Mesenchymal stem cell (in vitro differentiated cells and primary cell): ENCODE measurements at regions not wholly inside any gene's neighbourhood (a gene's known extent, or its start where the extent isn't known, plus 50 kb on each side); places are given as distances from the start of the nearest gene placed in this dataset.

Source experiments
- DNase-seq: peaks from one replicate; pipeline ENCODE4 v3.0.0-alpha.2; 2013
- H2AFZ ChIP-seq: one replicate; pipeline ENCODE4 v1.6.1; 2013; ENCODE audit warnings: low read depth, mild to moderate bottlenecking, control low read depth, inconsistent platforms, low read length, moderate library complexity
- H2AK5ac ChIP-seq: 2 replicates; pipeline ENCODE4 v1.6.1; 2013; ENCODE audit warnings: low read length, moderate library complexity, mild to moderate bottlenecking, inconsistent platforms; ENCODE audit not compliant: severe bottlenecking
- H2BK120ac ChIP-seq: one replicate; pipeline ENCODE4 v1.6.1; 2013; ENCODE audit warnings: low read depth, mild to moderate bottlenecking, inconsistent platforms, low read length, moderate library complexity
- H2BK12ac ChIP-seq, 2 experiments: one replicate each; pipeline ENCODE4 v1.6.1; 2013; ENCODE audit warnings: inconsistent platforms in 2 of 2, low read length in 2 of 2, mild to moderate bottlenecking in 2 of 2, moderate library complexity in 2 of 2, control low read depth in 1 of 2
- H2BK15ac ChIP-seq: one replicate; pipeline ENCODE4 v1.6.1; 2013; ENCODE audit warnings: mild to moderate bottlenecking, low read depth, inconsistent platforms; ENCODE audit not compliant: poor library complexity, severe bottlenecking
- H2BK5ac ChIP-seq: 2 replicates; pipeline ENCODE4 v1.6.1; 2013; ENCODE audit warnings: low read depth, mild to moderate bottlenecking, low read length, control low read depth, inconsistent platforms; ENCODE audit not compliant: poor library complexity, severe bottlenecking
- H3K14ac ChIP-seq, 2 experiments: one replicate each; pipeline ENCODE4 v1.6.1; 2013; ENCODE audit warnings: inconsistent platforms in 2 of 2, low read length in 2 of 2, control low read depth in 1 of 2, mild to moderate bottlenecking in 1 of 2, moderate library complexity in 1 of 2
- H3K18ac ChIP-seq, 2 experiments: one replicate each; pipeline ENCODE4 v1.6.1; 2013; ENCODE audit warnings: inconsistent platforms in 2 of 2, low read length in 2 of 2, control low read depth in 1 of 2, low read depth in 1 of 2, mild to moderate bottlenecking in 1 of 2
- H3K23ac ChIP-seq, 2 experiments: one replicate each; pipeline ENCODE4 v1.6.1; 2013; ENCODE audit warnings: inconsistent platforms in 2 of 2, low read length in 2 of 2, mild to moderate bottlenecking in 2 of 2, moderate library complexity in 2 of 2, control low read depth in 1 of 2
- H3K27ac ChIP-seq: 2 replicates; pipeline ENCODE4 v1.5.1; 2013; ENCODE audit warnings: mild to moderate bottlenecking, moderate library complexity, low read length, control low read depth, inconsistent platforms; ENCODE audit not compliant: poor library complexity, severe bottlenecking
- H3K27me3 ChIP-seq, 2 experiments: 2 replicates each; pipeline versions ENCODE4 v1.6.1 to v1.7.0; 2013; ENCODE audit warnings: low read length in 2 of 2, mild to moderate bottlenecking in 2 of 2, moderate library complexity in 2 of 2, control low read depth in 1 of 2, inconsistent platforms in 1 of 2; ENCODE audit not compliant: control insufficient read depth in 1 of 2, insufficient read depth in 1 of 2
- H3K36me3 ChIP-seq, 2 experiments: 2 replicates each; pipeline versions ENCODE4 v1.6.1 to v1.7.0; 2013; ENCODE audit warnings: low read length in 2 of 2, control low read depth in 1 of 2, inconsistent platforms in 1 of 2, low read depth in 1 of 2, mild to moderate bottlenecking in 1 of 2; ENCODE audit not compliant: insufficient read depth in 2 of 2, control insufficient read depth in 1 of 2
- H3K4ac ChIP-seq, 2 experiments: one replicate each; pipeline ENCODE4 v1.6.1; 2013; ENCODE audit warnings: inconsistent platforms in 2 of 2, low read length in 2 of 2, mild to moderate bottlenecking in 2 of 2, moderate library complexity in 2 of 2, control low read depth in 1 of 2, low read depth in 1 of 2
- H3K4me1 ChIP-seq: 2 replicates; pipeline ENCODE4 v1.6.1; 2013; ENCODE audit warnings: low read depth, low read length, control low read depth; ENCODE audit not compliant: control insufficient read depth, insufficient read depth
- H3K4me2 ChIP-seq: 2 replicates; pipeline ENCODE4 v1.6.1; 2013; ENCODE audit warnings: low read length, mild to moderate bottlenecking, inconsistent platforms; ENCODE audit not compliant: poor library complexity, severe bottlenecking
- H3K4me3 ChIP-seq, 2 experiments: 2 replicates each; pipeline versions ENCODE4 v1.5.1 to v1.7.0; 2013; ENCODE audit warnings: low read length in 2 of 2, mild to moderate bottlenecking in 2 of 2, control low read depth in 1 of 2, low read depth in 1 of 2; ENCODE audit not compliant: insufficient read depth in 1 of 2
- H3K79me1 ChIP-seq: replicated peaks from 2 replicates; pipeline ENCODE4 v1.6.1; 2013; ENCODE audit warnings: mild to moderate bottlenecking, control low read depth, low read length, inconsistent platforms; ENCODE audit not compliant: poor library complexity, severe bottlenecking
- H3K9ac ChIP-seq: 2 replicates; pipeline ENCODE4 v1.7.0; 2013; ENCODE audit warnings: mild to moderate bottlenecking, low read length, moderate library complexity
- H3K9me3 ChIP-seq: 2 replicates; pipeline ENCODE4 v1.7.0; 2013; ENCODE audit warnings: mild to moderate bottlenecking, low read length; ENCODE audit not compliant: control insufficient read depth
- H4K8ac ChIP-seq: one replicate; pipeline ENCODE4 v1.6.1; 2013; ENCODE audit warnings: inconsistent platforms, mild to moderate bottlenecking, low read length, moderate library complexity
- H4K91ac ChIP-seq: one replicate; pipeline ENCODE4 v1.6.1; 2013; ENCODE audit warnings: mild to moderate bottlenecking, low read length, inconsistent platforms
- WGBS: methylation state at CpG from one replicate; pipeline ENCODE4 v1.1.7; 2013; ENCODE audit warnings: mixed read lengths; 5-methylcytosine and 5-hydroxymethylcytosine counted together

- Histone ChIP-seq H3K9me3 (no peaks in the 10 kb centered on the region), H2BK15ac (no peak overlapping the region), H3K27ac (no peak overlapping the region), H2BK120ac (no peak overlapping the region), H3K18ac (no peak overlapping the region), H4K8ac (no peak overlapping the region), H2AK5ac (no peak overlapping the region), H3K14ac (no peak overlapping the region), H3K4me2 (no peak overlapping the region), H3K23ac (no peak overlapping the region), H3K79me1 (no peaks in the 10 kb centered on the region), H3K36me3 (no peaks in the 10 kb centered on the region), H2BK5ac (no peak overlapping the region), H2BK12ac (no peak overlapping the region), H3K4me1 (peaks cover 9% of the 10 kb centered on the region), H2AFZ (no peak overlapping the region), H3K9ac (no peak overlapping the region), H3K4me3 (no peak overlapping the region), H4K91ac (no peak overlapping the region), H3K27me3 (no peaks in the 10 kb centered on the region), H3K4ac (no peak overlapping the region)
- DNase-seq = no peak
- 77% methylated on average over 6 of the region's 11 CpGs for WGBS
Measured at GRCh38 chr2:65583061-65583460, 150.7 kb upstream of the SPRED2 start.

- Histone ChIP-seq H3K79me1 (no peaks in the 10 kb centered on the region), H3K23ac (no peak overlapping the region), H3K27me3 (no peaks in the 10 kb centered on the region), H3K4me3 (no peak overlapping the region), H3K9me3 (no peaks in the 10 kb centered on the region), H2BK5ac (no peak overlapping the region), H4K91ac (no peak overlapping the region), H2BK12ac (no peak overlapping the region), H3K4me1 (peaks cover 9% of the 10 kb centered on the region), H3K4ac (no peak overlapping the region), H2AK5ac (no peak overlapping the region), H2AFZ (no peak overlapping the region), H3K18ac (no peak overlapping the region), H3K14ac (no peak overlapping the region), H2BK15ac (no peak overlapping the region), H3K36me3 (no peaks in the 10 kb centered on the region), H3K27ac (no peak overlapping the region), H3K9ac (no peak overlapping the region), H4K8ac (no peak overlapping the region), H2BK120ac (no peak overlapping the region), H3K4me2 (no peak overlapping the region)
- WGBS = 95% methylated on average over 5 of the region's 5 CpGs
- no peak for DNase-seq
Measured at GRCh38 chr2:65582364-65582763, 150.0 kb upstream of the SPRED2 start.

DNA sequence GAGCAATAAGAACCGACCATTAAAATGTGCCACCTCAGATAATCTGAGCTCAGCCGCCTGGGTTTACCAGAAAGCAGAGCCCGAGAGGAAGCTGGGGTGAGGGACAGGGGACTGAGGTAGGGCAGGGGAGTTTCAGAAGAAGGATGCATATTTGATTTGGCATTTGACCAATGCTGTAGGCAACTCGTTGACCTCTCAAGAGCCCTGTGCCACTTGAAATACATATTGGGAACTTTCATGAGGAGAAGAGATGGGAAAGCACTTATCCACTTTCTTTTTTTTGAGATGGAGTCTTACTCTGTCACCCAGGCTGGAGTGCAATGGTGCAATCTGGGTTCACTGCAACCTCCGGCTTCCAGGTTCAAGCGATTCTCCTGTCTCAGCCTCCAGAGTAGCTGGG is 148.4 kb upstream of the SPRED2 start:
- no peaks in the 10 kb centered on the region for H3K27me3 ChIP-seq
- no peak overlapping the region for H3K23ac ChIP-seq
- no peak overlapping the region for H3K18ac ChIP-seq
- no peak overlapping the region for H2BK120ac ChIP-seq
- H4K91ac ChIP-seq = no peak overlapping the region
- no peak overlapping the region for H3K14ac ChIP-seq
- H2BK12ac ChIP-seq = no peak overlapping the region
- no peak overlapping the region for H3K27ac ChIP-seq
- H3K79me1 ChIP-seq = no peaks in the 10 kb centered on the region
- H2AK5ac ChIP-seq = no peak overlapping the region
- no peak overlapping the region for H2BK15ac ChIP-seq
- no peak overlapping the region for H2BK5ac ChIP-seq
- WGBS = 72% methylated on average over 6 of the region's 6 CpGs
- no peak overlapping the region for H3K4me2 ChIP-seq
- DNase-seq = no peak
- no peak overlapping the region for H3K4ac ChIP-seq
- H3K4me3 ChIP-seq = no peak overlapping the region
- peaks cover 13% of the 10 kb centered on the region for H3K4me1 ChIP-seq
- H3K36me3 ChIP-seq = no peaks in the 10 kb centered on the region
- no peak overlapping the region for H2AFZ ChIP-seq
- H3K9ac ChIP-seq = no peak overlapping the region
- no peaks in the 10 kb centered on the region for H3K9me3 ChIP-seq
- no peak overlapping the region for H4K8ac ChIP-seq

GRCh38 chr2:65579506-65580235 is 147.3 kb upstream of the SPRED2 start:
- Histone ChIP-seq H2BK120ac (peak overlapping the region; percentile 27), H2BK5ac (no peak overlapping the region), H2AK5ac (peak overlapping the region; percentile 84), H3K14ac (peak overlapping the region in 1 of 2 experiments; percentile 26), H2AFZ (peak overlapping the region; percentile 31), H2BK12ac (peak overlapping the region; percentile 54 to 71), H3K36me3 (no peaks in the 10 kb centered on the region), H4K8ac (peak overlapping the region; percentile 55), H3K4me2 (no peak overlapping the region), H3K27ac (no peak overlapping the region), H3K4ac (no peak overlapping the region), H3K4me3 (no peak overlapping the region), H3K27me3 (no peaks in the 10 kb centered on the region), H3K23ac (no peak overlapping the region), H3K9ac (no peak overlapping the region), H3K4me1 (peaks cover 13% of the 10 kb centered on the region), H3K18ac (peak overlapping the region; percentile 46 to 70), H2BK15ac (no peak overlapping the region), H4K91ac (peak overlapping the region; percentile 72), H3K9me3 (no peaks in the 10 kb centered on the region), H3K79me1 (no peaks in the 10 kb centered on the region)
- WGBS = 41% methylated on average over 10 of the region's 10 CpGs
- DNase-seq = no peak
